SHP77 (cell line): ENCODE measurements at regions not wholly inside any gene's neighbourhood (a gene's known extent, or its start where the extent isn't known, plus 50 kb on each side); places are given as distances from the start of the nearest gene placed in this dataset.
"Not testable (repeated sequence)": the region's sequence is repeated elsewhere in the genome, so short reads cannot be mapped to it uniquely, and the experiment has no call there.

Experiments
- DNase-seq, 2 experiments: peaks; one replicate each; lab custom pipeline; 2025; lab: John Stamatoyannopoulos, UW

DNA sequence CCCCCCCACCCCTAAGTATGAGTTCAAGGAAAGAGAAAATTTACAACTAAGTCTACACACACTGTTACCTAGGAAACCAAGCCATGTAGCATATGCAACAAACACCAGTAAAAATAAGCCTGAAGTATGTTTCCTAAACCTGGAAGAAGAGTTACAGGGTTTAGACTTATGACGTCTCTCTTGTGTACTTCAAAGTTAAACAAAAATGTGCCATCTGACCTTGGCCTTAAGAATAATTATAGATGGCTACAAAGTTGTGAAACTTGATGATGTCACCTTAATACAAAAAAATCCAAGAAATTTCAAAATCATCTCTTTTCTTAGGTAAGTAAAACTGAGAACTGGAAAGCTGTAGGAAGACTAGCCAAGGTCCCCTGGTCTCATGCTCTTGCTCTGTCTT is 297.6 kb upstream of the NRXN1 start:
- no peak for DNase-seq

DNA sequence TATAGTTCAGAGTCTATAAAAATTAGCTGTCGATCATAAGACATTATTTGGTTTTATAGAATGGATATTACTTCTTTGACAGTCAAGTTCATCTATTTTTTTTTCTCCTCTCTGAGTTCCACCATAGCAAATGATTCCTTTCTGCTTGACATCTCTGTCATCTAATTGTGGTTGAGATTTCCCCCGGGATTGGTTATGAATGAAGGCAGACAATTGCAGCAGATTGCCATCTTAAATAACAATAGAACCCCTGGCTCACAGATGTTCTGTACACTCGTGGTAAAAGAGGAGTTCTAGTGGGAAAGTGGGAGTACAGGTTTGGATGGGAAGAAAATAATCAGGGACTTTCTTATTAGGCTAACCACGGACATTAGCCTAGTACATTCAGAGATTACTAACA is 292.1 kb upstream of the NRXN1 start:
- DNase-seq: no peak

DNA sequence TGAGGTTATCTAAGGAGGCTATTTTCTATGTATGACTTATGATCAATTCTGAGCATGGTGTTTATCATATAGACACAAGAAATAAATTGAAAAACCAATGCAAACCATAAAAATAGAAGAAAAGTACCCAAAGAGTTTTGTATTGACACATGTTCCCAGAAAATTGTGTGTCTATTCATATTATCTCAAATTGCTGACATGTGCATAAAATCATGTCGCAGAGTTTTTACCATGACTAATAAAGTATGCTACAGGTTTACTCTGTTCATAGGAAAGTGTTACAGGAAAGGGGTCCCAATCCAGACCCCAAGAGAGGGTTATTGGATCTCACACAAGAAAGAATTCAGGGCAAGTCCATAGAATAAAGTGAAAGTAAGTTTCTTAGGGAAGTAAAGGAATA is 290.7 kb upstream of the NRXN1 start:
- no peak for DNase-seq

DNA sequence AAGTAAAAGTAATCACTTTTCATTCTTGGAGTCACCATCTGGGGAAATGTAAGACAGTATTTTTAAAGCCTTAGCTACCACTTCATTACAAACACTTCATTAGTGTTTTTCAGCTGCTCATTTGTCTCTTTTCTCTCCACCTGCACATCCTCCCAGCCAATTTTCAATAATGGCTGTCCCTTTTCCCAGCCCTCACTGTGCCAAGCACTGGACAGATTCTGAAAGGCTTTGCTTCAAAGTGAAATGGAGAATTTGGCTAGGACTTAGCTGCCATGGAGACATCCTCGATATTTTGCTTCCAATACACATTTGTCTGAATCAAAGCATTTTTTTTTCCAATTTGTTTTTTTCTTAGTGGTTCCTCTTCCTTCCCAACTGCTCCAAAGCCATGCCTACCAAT is 272.4 kb upstream of the NRXN1 start:
- DNase-seq: no peak

DNA sequence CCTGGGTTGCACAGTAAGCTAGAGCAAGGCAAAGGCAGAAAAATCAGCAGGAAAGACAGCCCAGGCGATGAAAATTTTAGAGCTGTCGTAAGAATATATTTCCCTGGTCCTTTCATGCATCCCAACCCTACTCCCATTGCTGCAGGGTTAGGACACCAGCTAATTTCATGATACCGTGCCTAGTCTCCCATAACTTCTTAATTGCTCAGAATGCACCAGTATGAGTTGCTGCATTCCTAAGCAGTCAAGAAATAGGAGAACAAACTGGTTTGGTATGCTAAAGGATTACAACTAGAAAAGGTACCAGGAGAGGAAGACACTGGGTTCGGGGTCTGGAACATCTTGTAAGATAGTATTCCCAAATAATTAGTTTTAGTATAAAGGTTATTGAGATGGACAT is 269.4 kb upstream of the NRXN1 start:
- DNase-seq: no peak

DNA sequence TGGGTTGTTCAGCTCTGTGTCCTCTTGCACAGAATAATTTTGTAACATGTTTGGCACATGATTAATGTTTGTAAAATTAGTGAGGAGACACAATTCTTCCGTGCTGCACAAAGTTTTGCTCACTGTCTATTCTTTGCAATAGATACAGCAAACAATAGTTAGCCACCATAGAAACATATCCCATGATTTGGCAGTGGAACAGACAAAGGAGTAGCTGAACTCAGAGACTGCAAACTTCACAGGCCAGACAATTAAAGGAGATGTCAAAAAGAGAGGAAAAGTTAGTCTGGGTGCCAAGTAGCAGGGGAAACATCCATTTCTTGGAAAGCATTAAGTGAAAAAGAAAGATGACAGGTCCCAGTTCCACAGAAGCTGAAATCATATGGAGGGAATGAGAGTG is 267.4 kb upstream of the NRXN1 start:
- no peak for DNase-seq

DNA sequence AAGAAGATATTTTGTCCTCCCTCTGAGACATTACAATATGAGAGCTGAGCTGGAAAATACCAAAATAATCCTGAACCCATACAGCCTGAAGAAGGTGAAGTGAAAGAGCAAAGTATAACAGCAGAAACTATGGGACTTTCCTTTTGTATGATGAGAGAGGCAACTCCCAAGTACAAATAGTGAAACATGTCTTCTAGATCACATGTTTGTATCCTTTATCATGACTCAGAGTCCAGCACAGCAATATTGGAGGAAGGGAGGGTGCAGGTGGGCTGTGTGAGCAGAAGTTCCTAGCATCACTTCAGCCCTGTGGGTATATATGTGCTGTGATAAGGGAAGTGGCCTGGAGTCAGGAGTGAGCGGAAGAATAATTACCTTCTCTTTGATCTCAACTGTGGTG is 265.6 kb upstream of the NRXN1 start:
- DNase-seq: no peak

DNA sequence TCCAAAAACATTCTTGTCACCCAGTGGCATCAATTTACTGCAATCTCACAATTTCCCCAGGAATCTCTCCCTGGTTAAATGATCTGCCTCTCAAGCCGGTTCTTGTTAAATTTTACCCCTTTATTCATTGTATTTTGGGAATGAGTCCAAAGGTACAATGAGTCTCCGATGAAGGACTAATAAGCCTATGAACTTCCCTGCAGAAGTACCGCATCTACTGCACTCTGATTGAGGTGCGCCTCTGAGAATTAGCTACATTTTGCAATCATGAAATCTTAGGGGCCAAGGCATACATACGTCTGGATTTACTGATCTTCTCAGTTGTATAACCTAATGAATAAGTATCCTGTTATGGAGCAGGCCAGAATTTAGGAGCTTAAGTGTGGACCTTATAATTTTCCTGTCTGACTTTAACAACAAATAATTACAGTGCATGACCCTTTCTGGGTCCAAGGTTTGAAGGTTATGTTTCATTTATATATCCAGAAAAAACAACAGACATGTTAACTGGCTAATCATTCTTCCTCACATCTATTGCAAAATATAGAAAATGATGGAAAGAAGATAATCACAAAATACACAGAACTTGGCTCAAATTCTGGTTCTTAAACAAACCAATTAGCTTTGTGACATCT is 261.8 kb upstream of the NRXN1 start:
- DNase-seq: no peak

DNA sequence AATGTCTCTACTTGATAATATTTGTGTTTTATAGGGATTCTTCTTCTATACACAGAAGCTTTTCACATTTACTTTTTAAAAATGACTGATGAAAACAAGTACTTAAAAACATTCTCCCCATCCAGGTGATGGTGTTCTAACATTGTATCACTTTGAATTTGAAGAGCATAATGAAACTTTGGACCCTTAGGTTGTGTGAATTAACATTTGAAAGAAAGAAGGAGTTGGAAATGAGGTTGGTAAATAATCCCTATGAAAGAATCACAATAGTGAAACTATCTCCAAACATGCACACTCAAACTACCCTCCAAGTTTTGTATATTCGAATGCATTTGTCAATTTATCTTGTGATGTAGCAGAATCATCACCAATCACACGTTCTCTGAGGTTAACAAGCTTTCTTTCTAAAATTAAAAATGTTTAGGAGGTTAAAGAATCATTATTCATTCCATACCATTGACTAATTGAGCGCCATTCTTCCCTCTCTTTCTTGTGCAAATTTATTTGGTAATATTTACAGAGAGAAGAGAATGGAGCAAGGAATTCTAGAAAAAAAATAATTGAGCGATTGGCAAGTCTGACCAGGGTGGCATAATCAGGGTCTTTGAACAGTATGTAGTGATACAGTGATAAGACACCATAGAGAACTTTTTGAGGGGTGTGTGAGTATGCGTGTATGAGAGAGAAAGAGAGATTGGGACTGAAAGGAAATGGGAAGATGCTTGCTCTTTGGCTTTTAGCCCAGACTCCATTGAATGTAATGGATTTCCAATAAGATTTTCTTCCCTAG is 260.0 kb upstream of the NRXN1 start:
- DNase-seq: no peak

DNA sequence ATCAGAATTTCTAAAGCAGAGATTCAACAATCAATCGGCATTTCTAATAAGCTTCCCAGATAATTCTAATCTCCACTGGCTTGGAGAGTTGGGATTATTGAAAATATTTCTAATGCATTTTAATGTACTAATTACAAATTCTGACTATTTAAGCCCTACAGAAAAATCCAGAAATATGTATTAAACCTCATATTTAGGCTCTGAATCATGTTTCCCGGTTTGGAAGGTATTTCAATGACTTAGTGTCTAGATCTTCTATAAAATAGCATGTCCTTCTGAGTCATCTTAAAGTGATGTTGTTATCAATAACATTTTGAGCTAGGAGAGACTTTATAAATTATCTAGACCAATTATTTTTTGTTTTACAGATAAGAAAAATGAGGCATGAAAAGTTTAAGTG is 258.8 kb upstream of the NRXN1 start:
- no peak for DNase-seq

DNA sequence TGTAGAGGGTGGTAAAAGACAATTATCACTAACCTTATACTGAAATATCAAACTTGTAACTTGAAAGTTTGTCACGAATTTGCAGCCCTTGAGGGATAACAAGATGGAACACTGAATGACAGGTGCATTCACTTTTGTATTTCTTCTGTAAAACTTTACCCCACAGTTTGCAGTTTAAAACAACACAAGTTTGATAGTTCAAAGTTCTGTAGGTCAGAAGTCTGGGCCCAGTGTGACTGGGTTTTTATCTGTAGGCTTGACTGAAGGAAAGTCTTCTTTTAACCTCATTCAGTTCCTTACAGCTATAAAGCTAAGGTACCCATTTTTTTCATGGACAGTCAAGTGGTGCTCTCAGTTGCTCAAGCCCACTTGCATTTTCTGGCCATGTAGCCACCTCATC is 257.1 kb upstream of the NRXN1 start:
- DNase-seq: no peak

DNA sequence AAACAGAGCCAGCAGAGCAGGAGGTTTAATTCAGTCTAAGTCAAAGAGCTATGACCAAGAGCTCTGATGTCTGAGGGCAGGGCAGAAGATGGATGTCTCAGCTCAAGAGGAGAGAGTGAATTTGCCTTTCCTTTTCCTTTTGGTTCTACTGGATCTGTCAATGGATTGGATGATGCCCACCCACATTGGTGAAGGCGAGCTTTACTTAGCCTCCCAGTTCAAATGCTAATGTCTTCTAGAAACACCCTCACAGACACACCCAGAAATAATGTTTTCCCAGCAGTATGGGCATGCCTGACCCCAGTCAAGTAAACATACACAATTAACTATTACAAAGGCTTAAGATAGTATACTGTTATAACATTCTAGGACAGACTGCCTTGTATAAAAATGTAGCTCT is 236.3 kb upstream of the NRXN1 start:
- DNase-seq: no peak

DNA sequence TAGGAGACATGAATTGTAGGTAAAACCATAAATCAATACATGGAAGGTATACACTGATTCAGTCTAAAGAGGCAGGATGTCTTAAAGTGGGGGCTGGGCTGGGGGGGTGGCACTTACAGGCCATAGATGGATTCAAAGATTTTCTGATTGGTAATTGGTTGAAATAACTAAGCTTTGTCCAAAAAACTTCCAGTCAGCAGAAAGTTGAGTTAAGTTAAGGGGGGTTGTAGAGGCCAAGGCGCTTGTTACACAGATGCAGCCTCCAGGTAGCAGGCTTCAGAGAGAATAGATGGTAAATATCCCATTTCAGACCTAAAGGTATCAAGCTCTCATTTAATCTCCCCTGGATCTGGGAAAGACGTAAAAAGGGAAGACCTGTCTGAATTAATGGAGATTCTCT is 233.6 kb upstream of the NRXN1 start:
- DNase-seq: no peak

DNA sequence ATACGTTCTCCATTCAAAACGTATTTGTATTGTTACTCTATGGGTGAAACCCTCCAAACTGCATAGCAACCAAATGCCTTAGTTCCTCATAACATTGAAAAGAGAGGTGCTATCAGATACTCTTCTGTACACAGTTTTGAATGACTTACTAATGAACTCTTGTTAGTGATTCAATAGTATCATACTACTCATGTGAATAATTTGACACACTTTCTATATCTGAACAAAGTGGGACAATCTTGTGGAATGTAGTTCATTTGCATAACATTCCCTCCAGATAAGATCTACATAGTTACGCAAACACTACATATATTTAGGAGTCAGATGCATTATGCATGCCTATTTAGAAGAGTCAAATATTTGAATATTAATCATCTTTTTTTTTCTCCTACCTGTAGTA is 232.0 kb upstream of the NRXN1 start:
- DNase-seq: no peak

DNA sequence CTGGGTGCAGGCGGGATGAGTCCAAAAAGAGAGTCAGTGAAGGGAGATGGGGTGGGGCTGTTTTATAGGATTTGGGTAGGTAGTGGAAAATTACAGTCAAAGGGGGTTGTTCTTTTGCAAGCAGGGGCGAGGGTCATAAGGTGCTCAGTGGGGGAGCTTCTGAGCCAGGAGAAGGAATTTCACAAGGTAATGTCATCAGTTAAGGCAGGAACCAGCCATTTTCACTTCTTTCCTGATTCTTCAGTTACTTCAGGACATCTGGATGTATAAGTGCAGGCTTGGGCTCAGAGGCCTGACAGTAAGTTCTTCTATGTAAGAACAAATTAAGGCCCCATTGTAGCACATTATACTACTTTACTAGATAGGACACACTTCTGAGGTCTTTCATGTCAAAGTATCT is 231.2 kb upstream of the NRXN1 start:
- DNase-seq: not testable (repeated sequence)

DNA sequence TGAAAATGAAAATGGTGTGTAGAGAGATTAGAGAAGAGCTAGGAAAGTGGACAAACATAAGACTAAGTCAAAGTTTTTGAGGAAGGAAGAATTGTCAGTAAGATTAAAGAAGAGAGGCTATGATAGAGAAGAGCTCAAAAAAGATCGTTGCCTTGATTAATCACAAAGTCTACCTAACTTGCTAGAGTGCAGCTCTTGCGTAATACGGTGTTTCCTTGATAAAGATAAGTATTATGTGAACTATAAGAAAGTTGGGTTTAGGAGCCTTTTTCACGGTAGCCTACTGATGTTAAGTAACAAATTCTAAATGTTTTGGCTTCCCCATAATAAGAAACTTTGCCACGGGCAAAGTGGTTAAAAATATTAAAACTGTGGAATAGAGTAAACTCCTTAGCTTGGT is 226.4 kb upstream of the NRXN1 start:
- DNase-seq: no peak

DNA sequence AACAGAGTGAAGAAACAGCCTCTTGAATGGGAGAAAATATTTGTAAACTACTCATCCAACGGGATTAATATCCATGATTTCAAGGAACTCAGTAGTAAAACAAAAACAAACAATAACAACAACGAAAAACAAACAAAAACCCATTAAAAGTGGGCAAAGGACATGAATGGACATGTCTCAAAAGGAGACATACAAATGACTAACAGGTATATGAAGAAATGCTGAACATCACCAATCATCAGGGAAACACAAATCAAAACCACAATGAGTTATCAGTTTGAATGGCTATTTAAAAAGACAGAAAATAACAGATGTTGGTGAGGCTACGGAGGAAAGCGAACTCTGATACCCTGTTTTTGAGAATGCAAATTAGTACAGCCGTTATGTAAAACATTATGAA is 224.8 kb upstream of the NRXN1 start:
- no peak for DNase-seq

DNA sequence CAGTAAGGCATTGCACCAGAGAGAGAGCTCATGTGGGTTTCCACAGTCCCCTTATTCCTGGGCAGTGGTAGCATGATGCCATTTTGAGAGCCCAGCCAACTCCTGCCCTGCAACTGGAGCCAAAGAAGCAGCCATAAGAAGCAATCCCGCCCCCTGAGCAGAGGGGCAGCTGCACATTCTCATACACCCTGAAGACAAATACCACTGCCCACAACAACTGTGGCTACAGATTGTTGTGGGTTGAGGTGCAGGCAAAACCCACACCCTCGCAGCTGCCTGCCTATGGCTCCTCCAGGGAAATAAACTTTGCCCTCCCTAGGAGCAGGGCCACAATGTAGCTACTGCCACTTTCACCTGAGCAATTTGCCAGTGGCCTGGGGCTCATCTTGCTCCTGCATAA is 219.4 kb upstream of the NRXN1 start:
- DNase-seq: no peak

DNA sequence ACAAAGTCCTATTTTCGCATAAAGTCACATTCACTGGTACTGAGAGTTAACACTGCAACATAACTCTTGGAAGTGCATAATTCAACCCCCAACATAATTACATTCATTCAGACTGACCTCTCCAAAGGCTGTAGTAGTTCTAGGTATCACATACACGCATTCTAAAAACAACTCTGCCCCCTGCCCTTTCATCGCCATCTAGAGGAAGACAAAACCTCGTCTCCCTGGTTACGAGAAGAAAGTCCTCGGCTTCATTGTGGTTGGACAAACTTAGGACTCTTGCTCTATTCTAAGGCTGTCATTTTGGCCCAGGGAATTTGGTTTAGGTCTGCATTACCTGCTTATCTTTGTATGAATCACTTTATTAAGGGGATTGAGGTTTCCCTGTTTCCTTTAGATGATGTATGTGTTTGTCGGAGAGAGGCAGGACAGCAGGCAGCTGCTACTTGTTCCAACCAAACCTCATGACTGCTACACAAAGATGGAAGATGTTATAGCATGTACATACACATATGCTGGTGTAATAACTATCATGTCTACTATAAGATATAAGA is 215.4 kb upstream of the NRXN1 start:
- DNase-seq: no peak

DNA sequence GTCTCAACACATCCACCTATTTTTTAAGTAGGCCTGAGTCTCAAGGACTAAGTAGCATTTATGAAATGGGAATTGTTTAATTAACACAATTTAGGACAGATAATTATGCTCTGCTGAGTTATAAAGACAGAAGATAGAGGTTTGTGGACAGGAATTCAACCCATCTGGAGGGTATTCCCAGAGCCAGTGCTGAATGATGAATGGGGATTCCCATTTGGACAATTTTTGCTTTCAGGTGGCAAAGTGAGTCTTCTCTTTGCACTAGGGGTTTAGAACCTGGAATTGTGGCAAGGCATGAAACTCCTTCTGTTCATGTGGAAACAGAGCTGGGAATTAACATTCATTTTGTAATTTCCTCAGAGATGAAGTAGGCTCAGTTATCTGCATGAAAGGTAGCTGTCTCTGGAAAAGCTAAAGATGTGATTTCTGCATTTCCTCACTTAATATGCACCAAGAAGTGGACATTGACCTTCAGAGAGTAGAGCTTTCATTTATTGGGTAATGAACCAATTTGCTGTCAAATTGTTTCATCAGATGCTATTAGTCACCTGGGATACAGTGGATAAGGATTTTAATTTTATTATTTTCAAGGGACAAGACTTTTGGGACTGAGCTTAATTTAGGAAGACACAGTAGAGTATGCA is 212.1 kb upstream of the NRXN1 start:
- DNase-seq: no peak

DNA sequence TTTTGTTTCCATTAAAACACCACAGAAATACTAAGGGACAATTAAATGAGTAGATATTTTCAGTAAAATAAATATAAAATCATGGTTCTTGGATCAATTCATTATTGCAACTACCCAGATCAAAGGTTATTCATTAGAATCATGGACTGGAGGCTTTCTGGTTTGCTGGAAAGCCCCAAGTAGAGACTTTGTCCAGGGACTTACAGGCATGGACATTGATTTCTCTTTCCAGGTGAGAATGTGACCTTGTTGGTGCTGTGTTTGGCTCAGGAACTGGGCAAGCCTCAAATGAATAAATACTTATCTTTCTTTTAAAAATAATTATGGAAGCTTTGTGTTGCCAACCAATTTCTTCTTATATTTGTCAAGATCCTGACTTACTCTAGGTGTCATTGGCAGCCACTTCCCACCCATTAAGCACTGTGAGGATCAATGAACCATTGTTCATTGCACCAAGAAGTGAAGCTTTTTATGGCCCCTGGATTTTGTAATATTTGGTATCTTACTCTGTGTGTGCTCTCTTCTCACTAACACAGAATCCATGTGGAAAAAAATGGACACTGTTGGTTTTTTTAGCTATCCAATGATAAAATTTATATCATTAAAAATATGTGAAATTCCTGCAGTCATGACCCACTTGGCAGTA is 205.8 kb upstream of the NRXN1 start:
- DNase-seq: no peak

DNA sequence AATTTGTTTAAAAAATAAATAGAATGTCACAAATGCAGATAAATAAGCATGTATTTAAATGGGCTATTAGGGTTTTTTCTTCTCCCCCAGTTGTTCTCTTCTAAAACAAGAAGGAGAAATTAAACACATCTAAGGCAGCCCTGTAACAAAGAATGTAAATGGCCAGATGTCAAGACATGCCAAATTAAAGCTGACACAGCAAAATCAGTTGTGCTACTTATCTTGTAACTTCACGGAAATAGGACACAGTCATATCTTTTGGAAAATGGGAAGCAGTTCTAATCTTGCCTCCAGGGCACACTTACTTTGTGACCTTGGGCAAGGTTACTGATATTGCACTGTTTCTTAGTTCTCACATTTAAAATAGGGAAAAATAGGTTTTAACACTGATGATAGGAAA is 200.1 kb upstream of the NRXN1 start:
- no peak for DNase-seq

DNA sequence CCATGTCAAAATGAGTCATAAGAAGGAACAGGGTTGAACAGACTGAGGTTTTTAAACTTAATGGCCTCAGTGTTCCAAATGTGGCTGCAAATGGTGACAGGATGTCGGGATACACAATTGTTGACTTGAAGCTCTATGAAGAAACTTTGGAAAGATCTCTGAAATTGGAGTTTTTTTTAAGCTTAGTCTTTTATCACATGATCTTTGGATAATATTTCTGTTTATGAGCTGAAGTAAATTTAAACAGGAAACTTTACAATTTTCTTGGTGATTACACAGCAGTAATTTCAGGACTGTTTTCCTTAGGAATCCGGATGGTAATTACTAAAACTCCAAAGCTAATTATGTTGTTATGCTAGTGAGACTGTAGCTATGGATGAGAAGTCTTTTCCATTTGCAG is 199.1 kb upstream of the NRXN1 start:
- no peak for DNase-seq
